AML-193 (cell line): ENCODE measurements at regions not wholly inside any gene's neighbourhood (a gene's known extent, or its start where the extent isn't known, plus 50 kb on each side); places are given as distances from the start of the nearest gene placed in this dataset.

Experiments used
- DNase-seq, 2 experiments: peaks; one replicate each; lab custom pipeline; 2025; lab: John Stamatoyannopoulos, UW

GRCh38 chr12:72082986-72083820 is 144.6 kb downstream of the TPH2 start:
- DNase-seq, result no peak

GRCh38 chr12:72084061-72084460 is 145.4 kb downstream of the TPH2 start:
- no peak for DNase-seq

GRCh38 chr12:72084880-72085279 is 146.2 kb downstream of the TPH2 start:
- DNase-seq, result no peak

GRCh38 chr12:72089678-72090077 is 151.0 kb downstream of the TPH2 start:
- DNase-seq, result no peak

GRCh38 chr12:72093424-72093823 is 154.8 kb downstream of the TPH2 start:
- no peak for DNase-seq

GRCh38 chr12:72093930-72094329 is 155.3 kb downstream of the TPH2 start:
- DNase-seq, result no peak

- DNase-seq, result no peak
Observed at GRCh38 chr12:72094490-72094889, 155.8 kb downstream of the TPH2 start.

GRCh38 chr12:72095025-72095424 is 156.4 kb downstream of the TPH2 start:
- no peak for DNase-seq

- DNase-seq, result no peak
Observed at GRCh38 chr12:72098622-72099021, 160.0 kb downstream of the TPH2 start.

- DNase-seq, result no peak
Observed at GRCh38 chr12:72100854-72101253, 162.2 kb downstream of the TPH2 start.

- no peak for DNase-seq
Observed at GRCh38 chr12:72102150-72102549, 163.5 kb downstream of the TPH2 start.

GRCh38 chr12:72105849-72106248 is 166.3 kb upstream of the TRHDE start:
- no peak for DNase-seq

- DNase-seq, result no peak
Observed at GRCh38 chr12:72110937-72111650, 161.1 kb upstream of the TRHDE start.

- DNase-seq, result no peak
Observed at GRCh38 chr12:72111706-72112105, 160.5 kb upstream of the TRHDE start.

GRCh38 chr12:72133497-72134055 is 138.6 kb upstream of the TRHDE start:
- DNase-seq, result no peak

- DNase-seq, result no peak
Observed at GRCh38 chr12:72134246-72135020, 137.7 kb upstream of the TRHDE start.

- no peak for DNase-seq
Observed at GRCh38 chr12:72135021-72135301, 137.2 kb upstream of the TRHDE start.

GRCh38 chr12:72136792-72137191 is 135.4 kb upstream of the TRHDE start:
- no peak for DNase-seq

- no peak for DNase-seq
Observed at GRCh38 chr12:72139411-72139810, 132.8 kb upstream of the TRHDE start.

- DNase-seq, result peak; percentile 21 to 24
Observed at GRCh38 chr12:72141381-72141780, 130.8 kb upstream of the TRHDE start.

- no peak for DNase-seq
Observed at GRCh38 chr12:72144553-72144952, 127.6 kb upstream of the TRHDE start.

- DNase-seq, result no peak
Observed at GRCh38 chr12:72146495-72146894, 125.7 kb upstream of the TRHDE start.

- no peak for DNase-seq
Observed at GRCh38 chr12:72148709-72149108, 123.5 kb upstream of the TRHDE start.
